WTC11 (cell line): ENCODE measurements at regions not wholly inside any gene's neighbourhood (a gene's known extent, or its start where the extent isn't known, plus 50 kb on each side); places are given as distances from the start of the nearest gene placed in this dataset.

Experiments
- ATAC-seq: fragments of 200-7000 bp; cut with Tn5 transposase; 2 replicates; pipeline ENCODE4 v1.10.0; 2021; ENCODE audit warnings: mild to moderate bottlenecking, moderate library complexity
- CTCF ChIA-PET: fragments of 300-600 bp; sonication (Branson Sonifier 250); formaldehyde crosslinking; loops from one replicate; lab custom pipeline; 2021; ENCODE audit warnings: antibody characterized with exemption; lab: Charles Lee
- POLR2A ChIA-PET: fragments of 350-600 bp; sonication (Branson Sonifier 250); formaldehyde crosslinking; loops from one replicate; lab custom pipeline; 2021; ENCODE audit warnings: antibody characterized with exemption; lab: Charles Lee
- DNase-seq: peaks from one replicate; pipeline ENCODE4 v3.0.0; 2021; ENCODE audit warnings: low spot score
- H3K27ac Mint-ChIP-seq: 2 replicates; pipeline ENCODE4 v1.8.0; 2021; ENCODE audit warnings: mixed read lengths
- H3K27me3 Mint-ChIP-seq: 2 replicates; pipeline ENCODE4 v1.8.0; 2021; ENCODE audit warnings: low read depth, mild to moderate bottlenecking, moderate library complexity, mixed read lengths
- H3K36me3 Mint-ChIP-seq: 2 replicates; pipeline ENCODE4 v1.8.0; 2021; ENCODE audit warnings: mixed read lengths
- H3K4me1 Mint-ChIP-seq: 2 replicates; pipeline ENCODE4 v1.8.0; 2022; ENCODE audit warnings: mixed read lengths
- H3K4me3 Mint-ChIP-seq: 2 replicates; pipeline ENCODE4 v1.8.0; 2021; ENCODE audit warnings: mild to moderate bottlenecking, moderate library complexity, mixed read lengths
- H3K9me3 Mint-ChIP-seq: 2 replicates; pipeline ENCODE4 v1.8.0; 2021; ENCODE audit warnings: mixed read lengths
- ETV6 ChIP-seq: sonication (generic); formaldehyde crosslinking; IDR thresholded peaks from 2 replicates; pipeline ENCODE4 v1.8.1; 2022; ENCODE audit warnings: mild to moderate bottlenecking, missing genetic modification reagents
- FOXK1 ChIP-seq: sonication (generic); formaldehyde crosslinking; IDR thresholded peaks from 2 replicates; pipeline ENCODE4 v1.8.0; 2022; ENCODE audit warnings: mild to moderate bottlenecking, moderate library complexity, missing genetic modification reagents
- GTF2I ChIP-seq: fragments of 250-450 bp; sonication (Bioruptor Pico); conservative IDR thresholded peaks from 2 replicates; pipeline ENCODE4 v1.4.0; 2021; ENCODE audit warnings: mild to moderate bottlenecking
- JUN ChIP-seq: sonication (generic); formaldehyde crosslinking; IDR thresholded peaks from 2 replicates; pipeline ENCODE4 v1.8.0; 2023; ENCODE audit warnings: mild to moderate bottlenecking, missing genetic modification reagents
- MXD4 ChIP-seq: fragments of 250-450 bp; sonication (Bioruptor Pico); IDR thresholded peaks from 2 replicates; pipeline ENCODE4 v1.8.0; 2021; ENCODE audit warnings: mild to moderate bottlenecking, moderate library complexity, borderline replicate concordance
- NR2C2 ChIP-seq: sonication (generic); formaldehyde crosslinking; IDR thresholded peaks from 2 replicates; pipeline ENCODE4 v1.8.0; 2022; ENCODE audit warnings: mild to moderate bottlenecking, missing genetic modification reagents
- SMAD4 ChIP-seq: sonication (generic); formaldehyde crosslinking; IDR thresholded peaks from 2 replicates; pipeline ENCODE4 v1.8.0; 2022; ENCODE audit warnings: mild to moderate bottlenecking, missing genetic modification reagents
- TP53 ChIP-seq: sonication (generic); formaldehyde crosslinking; IDR thresholded peaks from 2 replicates; pipeline ENCODE4 v1.8.1; 2023; ENCODE audit warnings: mild to moderate bottlenecking, missing genetic modification reagents
- ZBTB21 ChIP-seq: sonication (generic); formaldehyde crosslinking; IDR thresholded peaks from 2 replicates; pipeline ENCODE4 v1.8.1; 2023; ENCODE audit warnings: mild to moderate bottlenecking, missing genetic modification reagents, borderline replicate concordance
- ZNF121 ChIP-seq: sonication (generic); formaldehyde crosslinking; IDR thresholded peaks from 2 replicates; pipeline ENCODE4 v1.8.0; 2023; ENCODE audit warnings: missing genetic modification reagents
- ZNF138 ChIP-seq: sonication (generic); formaldehyde crosslinking; conservative IDR thresholded peaks from 2 replicates; pipeline ENCODE4 v1.8.1; 2022; ENCODE audit warnings: mild to moderate bottlenecking, moderate library complexity, missing genetic modification reagents
- ZNF219 ChIP-seq: sonication (generic); formaldehyde crosslinking; IDR thresholded peaks from 2 replicates; pipeline ENCODE4 v1.8.0; 2023; ENCODE audit warnings: missing genetic modification reagents, mild to moderate bottlenecking, borderline replicate concordance
- ZNF232 ChIP-seq: sonication (generic); formaldehyde crosslinking; IDR thresholded peaks from 2 replicates; pipeline ENCODE4 v1.8.0; 2022; ENCODE audit warnings: mild to moderate bottlenecking, missing genetic modification reagents
- ZNF396 ChIP-seq: fragments of 250-450 bp; sonication (Bioruptor Pico); IDR thresholded peaks from 2 replicates; pipeline ENCODE4 v1.8.0; 2021; ENCODE audit warnings: mild to moderate bottlenecking, moderate library complexity, borderline replicate concordance
- ZNF416 ChIP-seq: fragments of 250-450 bp; sonication (Bioruptor Pico); IDR thresholded peaks from 2 replicates; pipeline ENCODE4 v1.9.0; 2021; ENCODE audit warnings: mild to moderate bottlenecking, inconsistent platforms
- TF ChIP-seq, protein P1 (sequence below): sonication (generic); formaldehyde crosslinking; IDR thresholded peaks from 2 replicates; pipeline ENCODE4 v1.8.1; 2022; ENCODE audit warnings: mild to moderate bottlenecking, missing genetic modification reagents, moderate library complexity, borderline replicate concordance
- TF ChIP-seq, protein P2 (sequence below): sonication (generic); formaldehyde crosslinking; IDR thresholded peaks from 2 replicates; pipeline ENCODE4 v1.8.1; 2022; ENCODE audit warnings: mild to moderate bottlenecking, moderate library complexity, missing genetic modification reagents
- TF ChIP-seq, protein P3 (sequence below): sonication (generic); formaldehyde crosslinking; IDR thresholded peaks from 2 replicates; pipeline ENCODE4 v1.8.1; 2023; ENCODE audit warnings: mild to moderate bottlenecking, missing genetic modification reagents
- TF ChIP-seq, protein P4 (sequence below): fragments of 250-450 bp; sonication (Bioruptor Pico); conservative IDR thresholded peaks from 2 replicates; pipeline ENCODE4 v1.9.0; 2021; ENCODE audit warnings: mild to moderate bottlenecking
- TF ChIP-seq, protein P5 (sequence below): sonication (generic); formaldehyde crosslinking; IDR thresholded peaks from 2 replicates; pipeline ENCODE4 v1.8.0; 2022; ENCODE audit warnings: mild to moderate bottlenecking, missing genetic modification reagents
- TF ChIP-seq, protein P6 (sequence below): sonication (generic); formaldehyde crosslinking; conservative IDR thresholded peaks from 2 replicates; pipeline ENCODE4 v1.8.1; 2022; ENCODE audit warnings: mild to moderate bottlenecking, missing genetic modification reagents
- TF ChIP-seq, protein P7 (sequence below): fragments of 250-450 bp; sonication (Bioruptor Pico); IDR thresholded peaks from 2 replicates; pipeline ENCODE4 v1.8.0; 2021; ENCODE audit warnings: mild to moderate bottlenecking
- TF ChIP-seq, protein P8 (sequence below): sonication (generic); formaldehyde crosslinking; IDR thresholded peaks from 2 replicates; pipeline ENCODE4 v1.8.1; 2023; ENCODE audit warnings: mild to moderate bottlenecking, missing genetic modification reagents, moderate library complexity

DNA sequence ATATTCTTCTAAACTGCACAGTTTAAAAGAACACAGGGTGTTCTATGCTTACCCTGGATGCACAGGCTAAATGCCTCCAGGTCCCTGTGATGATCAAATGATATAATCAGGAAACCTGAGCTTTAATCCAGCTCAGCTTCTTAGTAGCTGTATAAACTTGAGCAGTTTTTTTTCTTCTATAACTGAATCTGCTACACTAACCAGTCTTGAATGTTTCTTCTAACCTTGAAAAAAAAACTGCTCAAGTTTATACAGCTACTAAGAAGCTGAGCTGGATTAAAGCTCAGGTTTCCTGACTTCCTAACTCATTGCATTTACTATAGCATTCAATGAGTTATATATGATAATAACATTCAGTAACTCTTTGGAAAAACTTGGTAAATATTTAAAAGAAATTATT is 358.2 kb downstream of the CD109 start (continued):
- TF ChIP-seq, protein P1, sequence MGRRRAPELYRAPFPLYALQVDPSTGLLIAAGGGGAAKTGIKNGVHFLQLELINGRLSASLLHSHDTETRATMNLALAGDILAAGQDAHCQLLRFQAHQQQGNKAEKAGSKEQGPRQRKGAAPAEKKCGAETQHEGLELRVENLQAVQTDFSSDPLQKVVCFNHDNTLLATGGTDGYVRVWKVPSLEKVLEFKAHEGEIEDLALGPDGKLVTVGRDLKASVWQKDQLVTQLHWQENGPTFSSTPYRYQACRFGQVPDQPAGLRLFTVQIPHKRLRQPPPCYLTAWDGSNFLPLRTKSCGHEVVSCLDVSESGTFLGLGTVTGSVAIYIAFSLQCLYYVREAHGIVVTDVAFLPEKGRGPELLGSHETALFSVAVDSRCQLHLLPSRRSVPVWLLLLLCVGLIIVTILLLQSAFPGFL (CRISPR knock-in tag) = no peak
- TF ChIP-seq ZNF138 (CRISPR knock-in tag) (no peak), GTF2I (CRISPR knock-in tag) (no peak)
- TF ChIP-seq, protein P2, sequence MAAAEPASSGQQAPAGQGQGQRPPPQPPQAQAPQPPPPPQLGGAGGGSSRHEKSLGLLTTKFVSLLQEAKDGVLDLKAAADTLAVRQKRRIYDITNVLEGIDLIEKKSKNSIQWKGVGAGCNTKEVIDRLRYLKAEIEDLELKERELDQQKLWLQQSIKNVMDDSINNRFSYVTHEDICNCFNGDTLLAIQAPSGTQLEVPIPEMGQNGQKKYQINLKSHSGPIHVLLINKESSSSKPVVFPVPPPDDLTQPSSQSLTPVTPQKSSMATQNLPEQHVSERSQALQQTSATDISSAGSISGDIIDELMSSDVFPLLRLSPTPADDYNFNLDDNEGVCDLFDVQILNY (CRISPR knock-in tag) = no peak
- TF ChIP-seq, protein P3, sequence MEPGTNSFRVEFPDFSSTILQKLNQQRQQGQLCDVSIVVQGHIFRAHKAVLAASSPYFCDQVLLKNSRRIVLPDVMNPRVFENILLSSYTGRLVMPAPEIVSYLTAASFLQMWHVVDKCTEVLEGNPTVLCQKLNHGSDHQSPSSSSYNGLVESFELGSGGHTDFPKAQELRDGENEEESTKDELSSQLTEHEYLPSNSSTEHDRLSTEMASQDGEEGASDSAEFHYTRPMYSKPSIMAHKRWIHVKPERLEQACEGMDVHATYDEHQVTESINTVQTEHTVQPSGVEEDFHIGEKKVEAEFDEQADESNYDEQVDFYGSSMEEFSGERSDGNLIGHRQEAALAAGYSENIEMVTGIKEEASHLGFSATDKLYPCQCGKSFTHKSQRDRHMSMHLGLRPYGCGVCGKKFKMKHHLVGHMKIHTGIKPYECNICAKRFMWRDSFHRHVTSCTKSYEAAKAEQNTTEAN (CRISPR knock-in tag) = no peak

DNA sequence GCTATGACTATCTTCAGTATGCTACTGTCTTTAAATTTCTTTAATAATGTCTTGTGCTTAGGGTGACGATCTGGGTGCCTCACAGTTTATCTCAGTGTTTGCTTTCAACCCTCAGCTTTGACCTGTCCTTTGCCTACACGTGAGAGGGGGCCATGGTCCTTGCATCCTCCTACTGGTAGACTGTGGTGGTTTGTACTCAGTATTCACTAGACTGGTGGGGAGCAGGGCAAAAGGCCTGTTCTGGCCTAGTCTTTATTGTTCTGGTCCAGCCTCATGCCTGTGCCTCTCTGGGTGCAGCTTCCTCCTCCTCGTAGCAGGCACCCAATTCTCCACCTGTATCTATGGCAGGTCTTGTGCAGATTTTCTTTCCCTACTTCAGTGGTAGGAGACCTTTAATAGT is 354.9 kb downstream of the CD109 start:
- ChIA-PET CTCF (interaction anchor here (0.6 kb wide), 1 partner anchor 15 kb away, joined by 3 read pairs; no protein-coding TSS in a partner anchor), POLR2A (no interaction called here)
- no peaks in the 10 kb centered on the region; the same call in 1 of the 2 replicates for H3K9me3 Mint-ChIP-seq
- ATAC-seq (peak; percentile 92), DNase-seq (no peak)
- no peak overlapping the region for H3K27ac Mint-ChIP-seq
- TF ChIP-seq FOXK1 (CRISPR knock-in tag) (no peak), NR2C2 (CRISPR knock-in tag) (no peak), ZNF396 (CRISPR knock-in tag) (no peak), ZNF121 (CRISPR knock-in tag) (no peak), ZNF219 (CRISPR knock-in tag) (no peak)
- TF ChIP-seq, protein P4, sequence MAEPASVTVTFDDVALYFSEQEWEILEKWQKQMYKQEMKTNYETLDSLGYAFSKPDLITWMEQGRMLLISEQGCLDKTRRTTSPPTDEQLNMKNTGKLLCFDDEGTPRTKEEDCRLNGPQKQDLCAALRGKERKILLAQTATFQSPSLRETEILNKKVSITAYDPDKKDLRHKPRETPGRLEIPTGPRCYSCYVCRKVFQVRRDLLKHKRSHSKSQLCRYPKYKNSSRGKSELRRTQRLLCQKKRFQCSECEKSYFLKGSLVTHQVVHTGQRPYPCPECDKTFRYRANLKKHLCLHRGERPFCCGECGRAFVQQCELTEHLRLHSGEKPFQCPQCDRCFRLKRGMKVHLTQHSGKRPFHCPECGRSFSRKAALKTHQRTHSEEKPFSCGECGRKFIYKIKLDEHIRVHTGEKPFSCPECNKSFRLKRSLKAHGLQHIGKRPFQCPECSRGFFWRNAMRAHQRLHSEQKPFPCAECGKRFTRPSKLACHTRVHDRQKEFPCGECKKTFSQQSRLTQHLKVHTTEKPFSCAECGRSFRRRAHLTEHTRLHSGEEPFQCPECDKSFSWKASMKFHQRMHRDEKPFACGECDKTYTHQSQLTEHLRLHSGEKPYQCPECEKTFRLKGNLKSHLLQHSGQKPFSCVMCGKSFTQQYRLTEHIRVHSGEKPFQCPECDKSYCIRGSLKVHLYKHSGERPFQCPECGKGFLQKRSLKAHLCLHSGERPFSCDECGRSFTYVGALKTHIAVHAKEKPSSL (CRISPR knock-in tag) = no peak
- TF ChIP-seq, protein P5, sequence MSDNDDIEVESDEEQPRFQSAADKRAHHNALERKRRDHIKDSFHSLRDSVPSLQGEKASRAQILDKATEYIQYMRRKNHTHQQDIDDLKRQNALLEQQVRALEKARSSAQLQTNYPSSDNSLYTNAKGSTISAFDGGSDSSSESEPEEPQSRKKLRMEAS (CRISPR knock-in tag) = no peak
- TF ChIP-seq, protein P6, sequence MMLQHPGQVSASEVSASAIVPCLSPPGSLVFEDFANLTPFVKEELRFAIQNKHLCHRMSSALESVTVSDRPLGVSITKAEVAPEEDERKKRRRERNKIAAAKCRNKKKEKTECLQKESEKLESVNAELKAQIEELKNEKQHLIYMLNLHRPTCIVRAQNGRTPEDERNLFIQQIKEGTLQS = no peak
- TF ChIP-seq, protein P2 (CRISPR knock-in tag) = no peak
- no peak overlapping the region for H3K4me3 Mint-ChIP-seq
- no peaks in the 10 kb centered on the region for H3K4me1 Mint-ChIP-seq
- H3K27me3 Mint-ChIP-seq = no peaks in the 10 kb centered on the region; the same call in 1 of the 2 replicates
- no peaks in the 10 kb centered on the region for H3K36me3 Mint-ChIP-seq

DNA sequence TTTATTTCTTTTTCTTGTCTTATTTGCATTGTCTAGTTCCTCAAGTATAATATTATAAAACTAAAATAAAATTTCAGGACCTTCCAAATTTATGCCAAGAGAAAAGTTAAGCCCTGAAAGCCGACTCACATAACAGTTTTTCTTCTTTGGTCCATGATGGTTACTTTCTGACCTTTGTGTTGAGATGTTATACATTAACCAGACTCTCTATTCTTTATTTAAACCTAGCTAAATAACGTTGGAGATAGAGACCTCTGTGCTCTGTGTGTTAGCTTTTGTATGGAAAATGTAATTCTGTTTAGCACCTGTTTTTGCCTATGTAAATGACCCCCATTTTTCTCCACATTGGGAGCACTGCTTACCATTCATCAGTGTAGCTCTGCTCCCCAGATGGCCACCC is 352.4 kb downstream of the CD109 start:
- H3K9me3 Mint-ChIP-seq = no peaks in the 10 kb centered on the region; the same call in 1 of the 2 replicates
- no peak overlapping the region for H3K4me3 Mint-ChIP-seq
- ChIA-PET POLR2A (no interaction called here), CTCF (no interaction called here)
- no peaks in the 10 kb centered on the region; the same call in 1 of the 2 replicates for H3K27me3 Mint-ChIP-seq
- no peak overlapping the region for H3K27ac Mint-ChIP-seq
- no peaks in the 10 kb centered on the region for H3K4me1 Mint-ChIP-seq
- no peaks in the 10 kb centered on the region for H3K36me3 Mint-ChIP-seq
- ATAC-seq (no peak), DNase-seq (no peak)
- no peak for TF ChIP-seq ZNF232 (CRISPR knock-in tag)
- TF ChIP-seq JUN = no peak
- TF ChIP-seq MXD4 (CRISPR knock-in tag) = no peak
- no peak for TF ChIP-seq ZBTB21 (CRISPR knock-in tag)
- no peak for TF ChIP-seq ZNF416 (CRISPR knock-in tag)
- TF ChIP-seq TP53 (CRISPR knock-in tag) = no peak
- TF ChIP-seq, protein P7, sequence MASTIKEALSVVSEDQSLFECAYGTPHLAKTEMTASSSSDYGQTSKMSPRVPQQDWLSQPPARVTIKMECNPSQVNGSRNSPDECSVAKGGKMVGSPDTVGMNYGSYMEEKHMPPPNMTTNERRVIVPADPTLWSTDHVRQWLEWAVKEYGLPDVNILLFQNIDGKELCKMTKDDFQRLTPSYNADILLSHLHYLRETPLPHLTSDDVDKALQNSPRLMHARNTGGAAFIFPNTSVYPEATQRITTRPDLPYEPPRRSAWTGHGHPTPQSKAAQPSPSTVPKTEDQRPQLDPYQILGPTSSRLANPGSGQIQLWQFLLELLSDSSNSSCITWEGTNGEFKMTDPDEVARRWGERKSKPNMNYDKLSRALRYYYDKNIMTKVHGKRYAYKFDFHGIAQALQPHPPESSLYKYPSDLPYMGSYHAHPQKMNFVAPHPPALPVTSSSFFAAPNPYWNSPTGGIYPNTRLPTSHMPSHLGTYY (CRISPR knock-in tag) = no peak
- TF ChIP-seq SMAD4 (CRISPR knock-in tag) = no peak
- TF ChIP-seq, protein P8, sequence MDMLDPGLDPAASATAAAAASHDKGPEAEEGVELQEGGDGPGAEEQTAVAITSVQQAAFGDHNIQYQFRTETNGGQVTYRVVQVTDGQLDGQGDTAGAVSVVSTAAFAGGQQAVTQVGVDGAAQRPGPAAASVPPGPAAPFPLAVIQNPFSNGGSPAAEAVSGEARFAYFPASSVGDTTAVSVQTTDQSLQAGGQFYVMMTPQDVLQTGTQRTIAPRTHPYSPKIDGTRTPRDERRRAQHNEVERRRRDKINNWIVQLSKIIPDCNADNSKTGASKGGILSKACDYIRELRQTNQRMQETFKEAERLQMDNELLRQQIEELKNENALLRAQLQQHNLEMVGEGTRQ (CRISPR knock-in tag) = no peak
- no peak for TF ChIP-seq ETV6 (CRISPR knock-in tag)
